ENCODE measurements at regions not wholly inside any gene's neighbourhood (a gene's known extent, or its start where the extent isn't known, plus 50 kb on each side); places are given as distances from the start of the nearest gene placed in this dataset.

GRCh38 chr15:39014682-39015081 lies 450.1 kb upstream of the RASGRP1 start (continued):
- TF ChIP-seq CHD7 (IDR thresholded peaks at IDR 0.05; ENCODE audit: insufficient replicate concordance, low read length) (no peak), SIN3A (conservative IDR thresholded peaks at IDR 0.05 in 1 of 2, IDR thresholded peaks at IDR 0.05 in 1 of 2; ENCODE audit: low read depth in 1 of 2, low read length in 2 of 2) (no peak), KDM4A (IDR thresholded peaks at IDR 0.05; ENCODE audit: low read depth, low read length, severe bottlenecking) (no peak), MAX (IDR thresholded peaks at IDR 0.05) (no peak)
